Mononuclear cell (primary cell): ENCODE measurements at regions not wholly inside any gene's neighbourhood (a gene's known extent, or its start where the extent isn't known, plus 50 kb on each side); places are given as distances from the start of the nearest gene placed in this dataset.

Source experiments
- H3K27me3 ChIP-seq: 2 replicates; pipeline ENCODE4 v1.6.0; 2011; ENCODE audit warnings: low read length, control low read depth; ENCODE audit not compliant: insufficient read depth
- H3K4me1 ChIP-seq: 2 replicates; pipeline ENCODE4 v1.5.1; 2011; ENCODE audit warnings: mild to moderate bottlenecking, low read length, control low read depth; ENCODE audit not compliant: insufficient read depth
- H3K4me3 ChIP-seq: 2 replicates; pipeline ENCODE4 v1.5.1; 2011; ENCODE audit warnings: mild to moderate bottlenecking, low read length, moderate library complexity
- H3K9me3 ChIP-seq: 2 replicates; pipeline ENCODE4 v1.5.1; 2011; ENCODE audit warnings: low read depth, mild to moderate bottlenecking, control low read depth, low read length

DNA sequence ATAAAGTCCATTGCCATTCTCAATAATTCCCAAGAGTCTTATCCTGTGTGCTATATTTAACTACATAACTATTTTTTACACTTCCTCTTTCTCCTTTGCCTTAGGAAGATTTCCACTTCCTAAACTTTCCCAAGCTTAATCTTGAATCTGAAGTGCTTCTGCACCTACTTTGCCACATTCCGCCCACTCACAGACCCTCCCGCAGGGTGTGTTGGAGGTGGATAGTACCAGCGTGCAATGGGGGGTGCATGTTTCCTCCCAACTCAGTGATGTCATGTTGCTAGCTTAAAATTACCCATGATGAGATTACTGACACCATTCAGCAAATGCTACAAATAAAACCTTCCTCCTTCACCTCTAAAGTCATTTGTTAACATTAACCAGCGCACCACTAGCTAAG lies 460.2 kb downstream of the NR2F1-AS1 start:
- H3K27me3 ChIP-seq, result no peaks in the 10 kb centered on the region
- H3K4me3 ChIP-seq, result no peak overlapping the region
- no peaks in the 10 kb centered on the region for H3K4me1 ChIP-seq
- no peaks in the 10 kb centered on the region for H3K9me3 ChIP-seq

DNA sequence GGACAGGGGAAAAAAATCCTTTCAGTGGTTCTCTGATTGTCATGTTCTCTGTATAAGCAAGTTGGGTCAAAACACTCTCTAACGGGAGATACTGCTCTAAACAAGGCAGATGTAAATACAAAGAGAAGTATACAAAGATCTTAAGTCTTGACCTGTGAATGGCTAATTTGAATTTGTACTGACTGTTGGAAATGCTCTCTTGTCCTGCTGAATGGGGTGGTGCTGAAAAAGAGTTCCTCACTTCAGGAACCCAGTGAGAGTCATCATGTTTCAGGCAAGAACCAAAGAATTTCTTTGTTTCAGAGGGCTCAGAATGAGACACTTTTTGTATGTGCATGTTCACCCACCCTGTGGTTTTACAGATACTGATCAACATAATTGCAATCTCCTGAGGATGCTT lies 461.0 kb downstream of the NR2F1-AS1 start:
- Histone ChIP-seq H3K9me3 (no peaks in the 10 kb centered on the region), H3K4me1 (no peaks in the 10 kb centered on the region), H3K4me3 (no peak overlapping the region), H3K27me3 (no peaks in the 10 kb centered on the region)

DNA sequence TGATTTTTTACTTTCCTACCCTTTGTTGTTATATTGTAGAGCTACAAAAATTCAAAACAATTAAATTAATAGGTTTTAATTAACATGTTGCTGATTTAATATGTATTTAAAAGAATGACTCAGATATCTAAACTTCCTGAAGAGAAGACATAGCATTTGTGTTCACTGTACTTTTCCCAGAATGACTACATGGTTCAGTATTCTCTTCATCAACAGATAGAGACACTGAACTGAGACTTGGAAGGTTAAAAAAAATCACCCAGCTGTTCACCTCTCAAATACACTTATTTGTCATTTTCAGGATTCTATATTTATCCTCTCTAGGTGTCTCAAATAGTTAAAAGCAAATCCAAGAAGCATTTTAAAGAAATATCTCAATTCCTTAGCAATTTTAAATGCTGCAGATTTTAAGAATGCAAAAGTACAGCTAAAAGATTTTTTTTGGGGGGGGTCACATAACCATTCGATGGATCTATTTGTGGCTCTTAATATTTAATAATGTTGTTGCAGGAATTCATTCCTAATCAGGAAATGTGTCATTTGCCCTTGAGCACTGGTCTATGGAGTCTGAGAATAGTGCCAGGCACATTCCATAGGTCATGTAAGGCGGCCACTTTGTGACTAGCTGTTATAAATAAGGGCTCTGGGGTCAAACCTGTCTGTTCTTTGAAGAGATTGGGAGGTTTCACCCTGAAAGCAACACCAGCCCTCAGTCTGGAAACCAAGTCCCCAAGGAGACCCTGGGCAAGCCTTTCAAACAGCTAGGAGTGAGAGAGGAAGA lies 463.1 kb downstream of the NR2F1-AS1 start:
- Histone ChIP-seq H3K4me3 (no peak overlapping the region), H3K4me1 (no peaks in the 10 kb centered on the region), H3K27me3 (no peaks in the 10 kb centered on the region), H3K9me3 (no peaks in the 10 kb centered on the region)

DNA sequence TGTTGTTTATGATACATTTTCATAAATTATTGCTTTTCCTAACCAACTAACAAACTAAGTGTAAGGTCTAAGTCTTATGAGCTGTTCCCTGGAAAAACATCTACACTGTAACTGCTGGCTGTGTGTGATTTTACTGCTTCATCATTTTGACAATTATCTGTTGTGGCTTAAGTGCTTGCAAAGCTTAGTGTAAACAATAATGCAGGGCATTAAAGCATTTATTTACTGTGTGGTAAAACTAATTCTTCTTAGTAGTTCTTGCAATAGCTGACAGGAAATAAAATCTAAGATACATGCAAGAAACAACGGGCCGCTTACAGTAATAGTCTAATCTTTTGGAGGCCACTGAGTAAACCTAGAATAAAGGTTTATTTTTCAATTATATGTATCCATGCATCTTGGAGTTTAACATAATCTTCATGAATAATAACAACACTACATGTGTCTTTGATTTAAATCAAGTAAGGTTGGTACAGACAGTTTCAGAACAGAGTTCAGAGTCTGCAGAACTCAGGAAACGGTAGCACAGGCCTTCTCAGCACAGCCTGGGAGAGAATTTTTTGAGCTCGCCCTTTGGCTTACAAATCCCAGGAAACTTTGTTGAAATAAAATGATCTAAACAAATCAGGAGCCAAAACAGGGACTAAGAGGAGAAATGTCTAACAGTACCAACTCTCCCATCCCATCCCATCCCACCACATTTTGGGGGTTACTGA lies 473.1 kb downstream of the NR2F1-AS1 start:
- no peak overlapping the region for H3K4me3 ChIP-seq

DNA sequence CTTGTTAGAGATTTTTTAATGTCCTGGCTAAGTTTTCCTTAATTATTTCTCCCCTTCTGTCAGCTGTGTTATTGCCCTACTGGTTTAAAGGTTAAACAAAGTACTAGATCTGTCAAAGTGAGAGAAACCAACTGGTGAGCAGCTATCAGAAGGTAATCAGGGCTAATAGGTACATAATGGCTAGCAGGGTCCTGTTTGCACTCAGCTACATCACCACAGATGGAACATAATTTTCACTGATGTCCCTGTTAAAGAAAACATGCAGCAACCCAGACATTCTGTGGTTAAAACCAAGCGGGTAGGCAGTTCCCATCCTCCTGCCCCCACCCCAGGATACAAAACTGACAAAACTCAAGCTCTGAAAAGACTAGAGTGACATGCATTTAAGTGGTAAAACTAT lies 473.9 kb downstream of the NR2F1-AS1 start:
- Histone ChIP-seq H3K4me1 (no peaks in the 10 kb centered on the region), H3K27me3 (no peaks in the 10 kb centered on the region), H3K9me3 (no peaks in the 10 kb centered on the region), H3K4me3 (no peak overlapping the region)

More for the DNA sequence above, 473.1 kb downstream of the NR2F1-AS1 start:
- Histone ChIP-seq H3K27me3 (no peaks in the 10 kb centered on the region), H3K9me3 (no peaks in the 10 kb centered on the region), H3K4me1 (no peaks in the 10 kb centered on the region)

DNA sequence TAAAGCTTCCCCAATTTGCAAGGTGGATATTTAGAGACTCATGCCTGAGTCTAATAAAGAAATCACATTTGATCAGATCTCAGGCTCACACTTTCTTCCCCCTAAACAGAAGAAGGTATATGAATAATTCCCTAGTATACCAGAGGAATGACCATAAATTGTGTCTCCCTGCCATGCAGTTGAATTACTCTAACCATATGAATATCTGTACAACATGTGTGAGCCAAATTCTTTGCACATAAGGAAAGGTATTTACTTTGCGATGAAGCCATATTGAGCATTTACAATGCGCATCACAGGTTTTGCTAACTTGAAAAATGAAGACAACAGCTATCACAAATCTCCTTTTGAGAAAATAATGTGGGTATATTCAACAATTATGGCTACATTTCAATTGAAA lies 479.4 kb downstream of the NR2F1-AS1 start:
- H3K9me3 ChIP-seq, result no peaks in the 10 kb centered on the region
- no peaks in the 10 kb centered on the region for H3K4me1 ChIP-seq
- no peaks in the 10 kb centered on the region for H3K27me3 ChIP-seq
- H3K4me3 ChIP-seq, result no peak overlapping the region

DNA sequence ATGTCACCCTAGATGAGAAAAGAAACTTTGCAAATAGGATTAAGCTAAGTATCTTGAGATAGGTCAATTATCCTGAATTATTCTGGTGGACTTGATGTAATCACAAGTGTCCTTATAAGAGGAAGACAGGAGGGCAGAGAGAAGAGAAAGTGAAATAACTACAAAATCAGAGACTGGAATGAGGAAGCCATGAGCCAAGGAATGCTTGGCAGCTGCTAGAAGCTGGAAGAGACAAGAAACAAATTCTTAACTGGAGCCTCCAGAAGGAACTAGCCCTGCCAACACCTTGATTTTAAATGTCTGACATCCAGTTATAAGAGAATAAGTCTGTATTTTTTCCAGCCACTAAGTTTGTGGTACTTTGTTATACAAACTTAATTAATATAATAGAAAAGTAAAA lies 480.0 kb downstream of the NR2F1-AS1 start:
- no peaks in the 10 kb centered on the region for H3K27me3 ChIP-seq
- no peak overlapping the region for H3K4me3 ChIP-seq
- no peaks in the 10 kb centered on the region for H3K4me1 ChIP-seq
- H3K9me3 ChIP-seq, result no peaks in the 10 kb centered on the region

DNA sequence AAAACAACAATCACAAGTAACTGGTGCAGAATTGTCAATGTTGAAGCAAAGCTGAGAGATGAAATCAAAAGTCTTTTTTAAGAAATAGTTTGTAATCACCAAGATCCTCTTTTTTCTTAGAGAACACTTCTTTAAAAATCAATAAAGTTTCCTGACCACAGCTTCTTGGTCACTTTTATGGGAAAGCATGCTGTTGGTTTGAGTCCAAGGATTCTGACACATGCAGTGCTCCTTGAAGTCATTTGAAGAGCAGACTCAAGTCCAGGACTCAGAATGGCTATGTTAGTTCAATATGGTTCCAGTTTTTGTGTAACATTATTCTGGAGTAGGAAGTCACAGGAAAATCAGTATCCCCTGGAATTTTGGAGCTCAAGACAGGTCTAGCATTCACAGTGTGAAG lies 480.6 kb downstream of the NR2F1-AS1 start:
- Histone ChIP-seq H3K27me3 (no peaks in the 10 kb centered on the region), H3K4me1 (no peaks in the 10 kb centered on the region), H3K9me3 (no peaks in the 10 kb centered on the region), H3K4me3 (no peak overlapping the region)

DNA sequence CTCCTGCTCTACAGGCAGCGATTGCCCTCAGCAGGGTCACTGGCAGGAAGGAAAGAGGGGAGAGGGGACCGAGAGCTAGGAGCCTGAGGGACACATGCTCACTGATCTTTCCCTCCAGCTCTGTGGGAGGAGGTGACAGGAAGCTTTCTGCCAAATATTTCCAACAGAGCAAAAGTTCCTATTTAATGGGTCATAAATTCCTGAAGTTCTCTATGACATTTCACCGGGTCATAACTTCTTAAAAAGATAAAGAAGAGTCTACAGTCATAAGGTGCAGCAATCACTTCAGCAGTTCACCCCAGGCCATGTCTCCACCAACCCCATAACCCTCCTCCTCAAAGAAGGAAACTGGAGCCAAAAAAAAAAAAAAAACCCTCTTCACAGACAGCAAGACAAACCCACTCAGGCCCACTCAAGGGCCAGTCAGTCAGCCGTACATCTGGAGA lies 481.1 kb downstream of the NR2F1-AS1 start:
- no peak overlapping the region for H3K4me3 ChIP-seq

DNA sequence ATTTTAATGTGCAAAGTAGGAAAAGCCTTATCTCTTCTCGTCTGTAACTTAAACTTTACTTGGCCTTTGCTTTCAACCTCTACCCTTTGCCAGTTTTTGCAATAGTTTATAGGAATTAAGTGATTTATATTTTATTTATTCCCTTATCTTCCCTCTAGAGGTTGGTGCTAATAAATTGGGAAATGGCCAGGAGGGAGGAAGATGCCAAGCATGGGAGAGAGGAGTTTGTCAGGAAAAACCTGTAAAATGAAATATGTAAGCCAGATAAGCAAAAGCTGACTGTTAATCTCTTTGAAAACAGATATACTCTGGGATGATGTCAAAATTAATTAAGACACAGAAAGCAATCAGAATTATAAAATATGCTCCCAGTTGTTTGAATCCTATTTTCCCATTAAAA lies 484.5 kb downstream of the NR2F1-AS1 start:
- no peaks in the 10 kb centered on the region for H3K27me3 ChIP-seq
- H3K9me3 ChIP-seq, result no peaks in the 10 kb centered on the region
- no peak overlapping the region for H3K4me3 ChIP-seq

More for the DNA sequence above, 481.1 kb downstream of the NR2F1-AS1 start:
- Histone ChIP-seq H3K4me1 (no peaks in the 10 kb centered on the region), H3K27me3 (no peaks in the 10 kb centered on the region), H3K9me3 (no peaks in the 10 kb centered on the region)

DNA sequence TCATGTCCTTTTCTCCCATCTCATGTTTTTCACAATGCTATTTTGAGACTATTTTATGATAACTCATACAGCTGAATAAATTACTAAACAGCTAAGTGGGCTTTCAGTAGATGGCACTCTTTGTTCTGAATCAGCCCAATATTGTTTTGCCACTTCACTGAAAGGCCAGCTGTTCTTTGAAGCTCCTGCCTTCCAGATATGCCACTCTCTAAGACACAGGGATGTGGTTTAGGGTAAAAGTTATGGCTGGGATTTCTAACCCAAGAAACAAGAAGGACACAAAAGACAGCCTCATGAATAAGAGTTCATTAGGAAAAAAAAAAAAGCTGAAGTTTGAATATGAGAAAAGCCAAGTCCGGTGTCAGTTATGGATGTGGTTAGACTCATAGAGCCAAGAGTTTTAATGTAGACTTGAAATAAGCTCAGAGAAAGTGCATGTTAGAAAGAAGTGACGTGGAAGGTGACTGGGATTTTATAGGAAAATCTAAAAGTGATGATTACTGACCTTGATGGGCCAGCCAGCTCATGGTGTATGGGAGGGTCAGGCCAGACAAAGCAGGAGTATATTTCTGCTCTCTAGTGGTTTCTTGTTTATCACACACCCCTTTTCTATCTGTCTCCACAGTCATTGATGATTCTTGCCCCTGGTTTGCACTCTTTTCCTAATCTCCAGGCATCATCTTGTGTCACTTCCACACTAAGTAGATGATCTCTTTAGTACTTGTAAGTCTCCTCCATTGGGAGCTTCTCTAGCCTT lies 488.5 kb downstream of the NR2F1-AS1 start:
- no peaks in the 10 kb centered on the region for H3K4me1 ChIP-seq

More for the DNA sequence above, 484.5 kb downstream of the NR2F1-AS1 start:
- no peaks in the 10 kb centered on the region for H3K4me1 ChIP-seq

DNA sequence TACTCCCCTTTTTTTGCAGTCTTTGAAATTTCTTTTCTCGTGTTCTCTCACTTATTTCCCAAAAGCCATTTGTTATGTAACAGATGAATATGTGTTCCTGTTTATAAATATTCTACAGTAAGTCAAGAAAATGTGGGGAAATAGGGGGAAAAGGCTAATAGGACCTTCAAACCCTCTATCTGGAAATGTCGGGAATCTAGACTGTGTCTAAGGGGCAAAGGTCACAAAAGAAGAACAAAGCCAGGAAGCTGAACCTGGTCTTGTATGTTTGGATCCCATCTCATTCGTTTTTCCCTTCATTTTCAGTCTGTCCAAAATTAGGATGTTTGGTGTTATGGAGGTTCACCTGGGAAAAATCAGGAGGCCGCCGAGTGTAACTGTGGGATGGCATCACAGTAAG lies 490.3 kb downstream of the NR2F1-AS1 start:
- Histone ChIP-seq H3K27me3 (no peaks in the 10 kb centered on the region), H3K4me1 (no peaks in the 10 kb centered on the region), H3K9me3 (no peaks in the 10 kb centered on the region), H3K4me3 (no peak overlapping the region)

More for the DNA sequence above, 488.5 kb downstream of the NR2F1-AS1 start:
- H3K4me3 ChIP-seq, result no peak overlapping the region
- H3K9me3 ChIP-seq, result no peaks in the 10 kb centered on the region
- no peaks in the 10 kb centered on the region for H3K27me3 ChIP-seq

DNA sequence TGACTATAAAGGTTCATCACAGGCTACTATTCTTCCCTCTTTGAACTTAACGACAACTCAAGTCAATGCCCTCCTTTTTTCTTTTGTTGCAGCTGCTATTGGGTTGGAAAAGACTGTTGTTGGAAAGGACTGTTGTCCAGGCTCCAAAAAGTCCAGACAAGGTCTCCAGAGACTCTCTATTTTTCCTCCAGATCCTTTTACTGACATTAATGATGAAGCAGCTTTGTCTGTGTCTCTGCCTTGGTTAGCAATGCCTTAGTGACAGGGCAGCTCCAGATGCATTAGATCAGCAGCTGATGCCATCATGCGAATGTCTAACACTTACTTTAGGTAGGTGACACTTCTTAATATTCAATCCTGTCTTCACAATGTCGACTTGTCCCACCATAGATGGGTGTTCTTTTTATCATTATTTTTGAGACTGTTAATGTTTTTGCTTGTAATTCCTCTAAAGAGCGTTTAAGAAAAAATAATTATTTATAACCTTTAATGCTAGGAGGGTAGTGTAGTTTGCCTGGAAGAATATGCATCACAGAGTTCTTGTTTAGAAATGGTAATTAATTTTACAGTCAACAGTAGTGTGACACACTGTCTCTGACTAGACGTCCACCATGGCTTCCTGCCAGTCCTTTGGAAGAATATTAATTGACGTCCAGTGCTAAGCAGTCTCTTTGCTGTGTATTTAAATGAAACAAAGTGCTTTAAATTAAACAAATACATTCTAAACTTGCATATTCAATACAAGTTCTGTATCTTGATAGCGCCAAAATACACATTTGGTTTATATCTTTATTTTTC lies 492.2 kb downstream of the NR2F1-AS1 start:
- no peaks in the 10 kb centered on the region for H3K4me1 ChIP-seq
- H3K9me3 ChIP-seq, result no peaks in the 10 kb centered on the region
- no peaks in the 10 kb centered on the region for H3K27me3 ChIP-seq
- H3K4me3 ChIP-seq, result no peak overlapping the region

DNA sequence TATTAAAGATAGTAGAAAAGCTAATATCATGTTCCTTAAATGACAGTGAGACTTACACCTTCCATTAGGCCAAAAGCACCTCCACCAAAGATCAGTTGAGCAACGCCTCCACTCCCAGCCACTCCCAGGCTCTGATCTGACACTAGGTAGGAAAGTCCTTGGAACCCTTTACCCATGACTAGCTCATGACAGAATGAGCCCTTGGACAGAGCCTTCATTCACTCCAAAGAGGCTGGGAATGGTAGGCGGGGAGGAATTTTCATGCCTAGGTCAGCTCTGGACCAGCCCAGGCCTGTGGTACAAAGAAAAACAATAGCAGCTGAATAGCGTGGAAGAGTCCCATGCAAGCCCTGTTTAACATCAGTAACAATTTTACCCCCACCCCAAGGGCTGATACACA lies 493.7 kb downstream of the NR2F1-AS1 start:
- H3K4me3 ChIP-seq, result no peak overlapping the region
- no peaks in the 10 kb centered on the region for H3K27me3 ChIP-seq
- no peaks in the 10 kb centered on the region for H3K4me1 ChIP-seq
- no peaks in the 10 kb centered on the region for H3K9me3 ChIP-seq
